ENCODE measurements at regions not wholly inside any gene's neighbourhood (a gene's known extent, or its start where the extent isn't known, plus 50 kb on each side); places are given as distances from the start of the nearest gene placed in this dataset.

GRCh38 chr2:66327066-66327740 is 107.7 kb upstream of the MEIS1 start:
- no peak for TF ChIP-seq POLR2A (IDR thresholded peaks at IDR 0.05; ENCODE audit: low read depth, low read length)
- DNase-seq (ENCODE audit: insufficient read length, low spot score) (no peak), FAIRE-seq (no peak)

- FAIRE-seq: no peak
- no peak for TF ChIP-seq POLR2A (IDR thresholded peaks at IDR 0.05; ENCODE audit: low read depth, low read length)
- no peak for DNase-seq (ENCODE audit: insufficient read length, low spot score)
These were observed 109.9 kb upstream of the MEIS1 start for GRCh38 chr2:66324909-66325528.

GRCh38 chr2:66324356-66324755 is 110.6 kb upstream of the MEIS1 start:
- FAIRE-seq: no peak
- no peak for TF ChIP-seq POLR2A (IDR thresholded peaks at IDR 0.05; ENCODE audit: low read depth, low read length)

GRCh38 chr2:66323406-66323805 is 111.5 kb upstream of the MEIS1 start:
- TF ChIP-seq POLR2A (IDR thresholded peaks at IDR 0.05; ENCODE audit: low read depth, low read length): no peak
- no peak for FAIRE-seq

More at GRCh38 chr2:66324356-66324755, 110.6 kb upstream of the MEIS1 start:
- no peak for DNase-seq (ENCODE audit: insufficient read length, low spot score)

GRCh38 chr2:66322506-66323260 is 112.2 kb upstream of the MEIS1 start:
- DNase-seq (ENCODE audit: insufficient read length, low spot score) (no peak), FAIRE-seq (no peak)
- no peak for TF ChIP-seq POLR2A (IDR thresholded peaks at IDR 0.05; ENCODE audit: low read depth, low read length)

More at GRCh38 chr2:66323406-66323805, 111.5 kb upstream of the MEIS1 start:
- no peak for DNase-seq (ENCODE audit: insufficient read length, low spot score)

- no peak for FAIRE-seq
- TF ChIP-seq POLR2A (IDR thresholded peaks at IDR 0.05; ENCODE audit: low read depth, low read length): no peak
- no peak for DNase-seq (ENCODE audit: insufficient read length, low spot score)
These were observed 116.8 kb upstream of the MEIS1 start for GRCh38 chr2:66318009-66318561.

- no peak for TF ChIP-seq POLR2A (IDR thresholded peaks at IDR 0.05; ENCODE audit: low read depth, low read length)
- DNase-seq (ENCODE audit: insufficient read length, low spot score) (no peak), FAIRE-seq (no peak)
These were observed 117.5 kb upstream of the MEIS1 start for GRCh38 chr2:66317268-66317890.

GRCh38 chr2:66306483-66306882 is 128.4 kb upstream of the MEIS1 start:
- no peak for DNase-seq (ENCODE audit: insufficient read length, low spot score)
- no peak for FAIRE-seq
- TF ChIP-seq POLR2A (IDR thresholded peaks at IDR 0.05; ENCODE audit: low read depth, low read length): no peak

GRCh38 chr2:66305718-66306117 is 129.2 kb upstream of the MEIS1 start:
- no peak for TF ChIP-seq POLR2A (IDR thresholded peaks at IDR 0.05; ENCODE audit: low read depth, low read length)
- DNase-seq (ENCODE audit: insufficient read length, low spot score): no peak
- FAIRE-seq: no peak

- no peak for FAIRE-seq
- no peak for TF ChIP-seq POLR2A (IDR thresholded peaks at IDR 0.05; ENCODE audit: low read depth, low read length)
These were observed 131.5 kb upstream of the MEIS1 start for GRCh38 chr2:66303471-66303870.

GRCh38 chr2:66301767-66302140 is 133.2 kb upstream of the MEIS1 start:
- DNase-seq (ENCODE audit: insufficient read length, low spot score): no peak
- FAIRE-seq: no peak
- TF ChIP-seq POLR2A (IDR thresholded peaks at IDR 0.05; ENCODE audit: low read depth, low read length): no peak

More at GRCh38 chr2:66303471-66303870, 131.5 kb upstream of the MEIS1 start:
- DNase-seq (ENCODE audit: insufficient read length, low spot score): no peak

- FAIRE-seq: no peak
- no peak for TF ChIP-seq POLR2A (IDR thresholded peaks at IDR 0.05; ENCODE audit: low read depth, low read length)
- DNase-seq (ENCODE audit: insufficient read length, low spot score): no peak
These were observed 133.7 kb upstream of the MEIS1 start for GRCh38 chr2:66301022-66301766.

- TF ChIP-seq POLR2A (IDR thresholded peaks at IDR 0.05; ENCODE audit: low read depth, low read length): no peak
- no peak for DNase-seq (ENCODE audit: insufficient read length, low spot score)
- FAIRE-seq: no peak
These were observed 151.1 kb upstream of the MEIS1 start for GRCh38 chr2:66283787-66284186.
